ENCODE measurements at regions not wholly inside any gene's neighbourhood (a gene's known extent, or its start where the extent isn't known, plus 50 kb on each side); places are given as distances from the start of the nearest gene placed in this dataset.

- no peaks in the 10 kb centered on the region for H3K4me1 ChIP-seq
- no peak for DNase-seq
- no peaks in the 10 kb centered on the region for H3K36me3 ChIP-seq
- TF ChIP-seq POLR2A (IDR thresholded peaks at IDR 0.05), result no peak
- TF ChIP-seq CTCF (IDR thresholded peaks at IDR 0.05), result no peak
- no peaks in the 10 kb centered on the region for H3K27me3 ChIP-seq
- H3K9me3 ChIP-seq, result no peaks in the 10 kb centered on the region
- H3K4me3 ChIP-seq, result no peak overlapping the region
- intact Hi-C loops (cut with DNase I; ENCODE audit: low total_unique reads), result no loop called here
- H3K27ac ChIP-seq, result no peak overlapping the region
Observed at GRCh38 chr10:109275960-109276359, 647.4 kb downstream of the XPNPEP1 start.

- H3K4me1 ChIP-seq, result no peaks in the 10 kb centered on the region
- intact Hi-C loops (cut with DNase I; ENCODE audit: low total_unique reads), result no loop called here
Observed at GRCh38 chr10:109274681-109275080, 648.6 kb downstream of the XPNPEP1 start.

GRCh38 chr10:109270173-109270572 lies 653.1 kb downstream of the XPNPEP1 start:
- no peaks in the 10 kb centered on the region for H3K36me3 ChIP-seq
- no peaks in the 10 kb centered on the region for H3K4me1 ChIP-seq
- no peak for DNase-seq
- no peak overlapping the region for H3K27ac ChIP-seq
- no peaks in the 10 kb centered on the region for H3K9me3 ChIP-seq
- no peaks in the 10 kb centered on the region for H3K27me3 ChIP-seq
- H3K4me3 ChIP-seq, result no peak overlapping the region
- intact Hi-C loops (cut with DNase I; ENCODE audit: low total_unique reads), result no loop called here
- TF ChIP-seq POLR2A (IDR thresholded peaks at IDR 0.05) (no peak), CTCF (IDR thresholded peaks at IDR 0.05) (no peak)

More at GRCh38 chr10:109274681-109275080, 648.6 kb downstream of the XPNPEP1 start:
- no peak overlapping the region for H3K27ac ChIP-seq
- H3K27me3 ChIP-seq, result no peaks in the 10 kb centered on the region
- TF ChIP-seq CTCF (IDR thresholded peaks at IDR 0.05) (no peak), POLR2A (IDR thresholded peaks at IDR 0.05) (no peak)
- no peaks in the 10 kb centered on the region for H3K9me3 ChIP-seq
- H3K4me3 ChIP-seq, result no peak overlapping the region
- no peaks in the 10 kb centered on the region for H3K36me3 ChIP-seq
- DNase-seq, result no peak

- DNase-seq, result no peak
- H3K27ac ChIP-seq, result no peak overlapping the region
- H3K4me1 ChIP-seq, result no peaks in the 10 kb centered on the region
- TF ChIP-seq CTCF (IDR thresholded peaks at IDR 0.05), result no peak
- TF ChIP-seq POLR2A (IDR thresholded peaks at IDR 0.05), result no peak
- H3K4me3 ChIP-seq, result no peak overlapping the region
- H3K36me3 ChIP-seq, result no peaks in the 10 kb centered on the region
- no peaks in the 10 kb centered on the region for H3K9me3 ChIP-seq
- no peaks in the 10 kb centered on the region for H3K27me3 ChIP-seq
- intact Hi-C loops (cut with DNase I; ENCODE audit: low total_unique reads), result no loop called here
Observed at GRCh38 chr10:109264004-109264403, 659.3 kb downstream of the XPNPEP1 start.

GRCh38 chr10:109261231-109261630 lies 662.1 kb downstream of the XPNPEP1 start:
- no peaks in the 10 kb centered on the region for H3K9me3 ChIP-seq
- TF ChIP-seq CTCF (IDR thresholded peaks at IDR 0.05), result no peak
- TF ChIP-seq POLR2A (IDR thresholded peaks at IDR 0.05), result no peak
- H3K4me1 ChIP-seq, result no peaks in the 10 kb centered on the region
- no peaks in the 10 kb centered on the region for H3K36me3 ChIP-seq
- intact Hi-C loops (cut with DNase I; ENCODE audit: low total_unique reads), result no loop called here
- H3K4me3 ChIP-seq, result no peak overlapping the region
- no peaks in the 10 kb centered on the region for H3K27me3 ChIP-seq
- DNase-seq, result no peak
- H3K27ac ChIP-seq, result no peak overlapping the region

Data from uterus (tissue), 3 donors.